BLaER1 treated with 17β-estradiol and CSF1 and Interleukin-3, amounts not matched to agents 10 nM and 100 nM (cell line): ENCODE measurements at regions not wholly inside any gene's neighbourhood (a gene's known extent, or its start where the extent isn't known, plus 50 kb on each side); places are given as distances from the start of the nearest gene placed in this dataset.

ENCODE experiments used
- H3K27ac ChIP-seq, 11 experiments: shearing (Covaris generic); formaldehyde crosslinking; 2 replicates each; pipeline ENCODE4 v1.8.1; 2022
- H3K27me3 ChIP-seq, 11 experiments: shearing (Covaris generic); formaldehyde crosslinking; 2 replicates each; pipeline ENCODE4 v1.8.1; 2022
- H3K36me3 ChIP-seq, 11 experiments: shearing (Covaris generic); formaldehyde crosslinking; 2 replicates each; pipeline ENCODE4 v1.8.1; 2022
- H3K4me1 ChIP-seq, 10 experiments: shearing (Covaris generic); formaldehyde crosslinking; 2 replicates each; pipeline ENCODE4 v1.8.1; 2022
- H3K4me2 ChIP-seq, 11 experiments: shearing (Covaris generic); formaldehyde crosslinking; 2 replicates each; pipeline ENCODE4 v1.8.1; 2022
- H3K4me3 ChIP-seq, 10 experiments: shearing (Covaris generic); formaldehyde crosslinking; 2 replicates each; pipeline ENCODE4 v1.8.1; 2022
- H3K9ac ChIP-seq, 11 experiments: shearing (Covaris generic); formaldehyde crosslinking; 2 replicates each; pipeline ENCODE4 v1.8.1; 2022
- H3K9me3 ChIP-seq, 11 experiments: shearing (Covaris generic); formaldehyde crosslinking; replicated peaks in 1 of 11; 2 replicates each; pipeline ENCODE4 v1.8.1; 2022
- H4K20me1 ChIP-seq, 11 experiments: shearing (Covaris generic); formaldehyde crosslinking; 2 replicates each; pipeline ENCODE4 v1.8.1; 2022
- Cebpa-rat ChIP-seq, 11 experiments: shearing (Covaris generic); IDR thresholded peaks; 2 replicates each; pipeline ENCODE4 v1.8.1; 2022

GRCh38 chr21:23045955-23046354 is 2047.7 kb downstream of the NCAM2 start:
- Histone ChIP-seq H4K20me1 (no peaks in the 10 kb centered on the region), H3K4me2 (no peak overlapping the region), H3K27me3 (no peaks in the 10 kb centered on the region), H3K36me3 (no peaks in the 10 kb centered on the region), H3K9me3 (peaks cover 0 to 8% (median 0%) of the 10 kb centered on the region in 11 experiments; a peak in 5 of 22 replicates), H3K4me1 (no peaks in the 10 kb centered on the region), H3K4me3 (no peak overlapping the region), H3K9ac (no peak overlapping the region), H3K27ac (no peak overlapping the region)
- no peak for TF ChIP-seq Cebpa-rat (IDR thresholded peaks at IDR 0.05)

- H4K20me1 ChIP-seq, result no peaks in the 10 kb centered on the region
- H3K27ac ChIP-seq, result no peak overlapping the region
- no peak overlapping the region for H3K9ac ChIP-seq
- H3K4me1 ChIP-seq, result no peaks in the 10 kb centered on the region
- no peak for TF ChIP-seq Cebpa-rat (IDR thresholded peaks at IDR 0.05)
- peaks cover 0 to 7% (median 3%) of the 10 kb centered on the region in 11 experiments; a peak in 11 of 22 replicates for H3K9me3 ChIP-seq
- H3K36me3 ChIP-seq, result no peaks in the 10 kb centered on the region
- H3K4me2 ChIP-seq, result no peak overlapping the region
- H3K27me3 ChIP-seq, result no peaks in the 10 kb centered on the region
- H3K4me3 ChIP-seq, result no peak overlapping the region
These were observed 2069.5 kb downstream of the NCAM2 start for GRCh38 chr21:23067672-23068071.

- no peaks in the 10 kb centered on the region for H3K27me3 ChIP-seq
- peaks cover 0 to 11% (median 0%) of the 10 kb centered on the region in 11 experiments; a peak in 1 of 22 replicates for H3K9me3 ChIP-seq
- no peak overlapping the region for H3K27ac ChIP-seq
- no peak for TF ChIP-seq Cebpa-rat (IDR thresholded peaks at IDR 0.05)
- H3K4me2 ChIP-seq, result no peak overlapping the region
- no peaks in the 10 kb centered on the region for H4K20me1 ChIP-seq
- H3K9ac ChIP-seq, result no peak overlapping the region
- H3K4me3 ChIP-seq, result no peak overlapping the region
- H3K4me1 ChIP-seq, result no peaks in the 10 kb centered on the region
- no peaks in the 10 kb centered on the region for H3K36me3 ChIP-seq
These were observed 2085.0 kb downstream of the NCAM2 start for GRCh38 chr21:23083242-23083641.

- Histone ChIP-seq H3K36me3 (no peaks in the 10 kb centered on the region), H3K4me2 (no peak overlapping the region), H3K4me1 (peaks cover 0 to 4% (median 0%) of the 10 kb centered on the region in 10 experiments; a peak in 1 of 20 replicates), H4K20me1 (no peaks in the 10 kb centered on the region), H3K27ac (no peak overlapping the region), H3K9me3 (peaks cover 0 to 32% (median 15%) of the 10 kb centered on the region in 11 experiments; a peak in 15 of 22 replicates), H3K27me3 (no peaks in the 10 kb centered on the region), H3K4me3 (no peak overlapping the region), H3K9ac (no peak overlapping the region)
- TF ChIP-seq Cebpa-rat (IDR thresholded peaks at IDR 0.05), result no peak
These were observed 2095.1 kb downstream of the NCAM2 start for GRCh38 chr21:23093259-23093658.

GRCh38 chr21:23099185-23099584 is 2101.0 kb downstream of the NCAM2 start:
- peaks cover 2 to 22% (median 9%) of the 10 kb centered on the region in 11 experiments; a peak in 16 of 22 replicates for H3K9me3 ChIP-seq
- no peak for TF ChIP-seq Cebpa-rat (IDR thresholded peaks at IDR 0.05)
- no peak overlapping the region for H3K4me3 ChIP-seq
- no peaks in the 10 kb centered on the region for H3K36me3 ChIP-seq
- no peak overlapping the region for H3K4me2 ChIP-seq
- no peak overlapping the region for H3K9ac ChIP-seq
- no peaks in the 10 kb centered on the region for H3K27me3 ChIP-seq
- no peak overlapping the region for H3K27ac ChIP-seq
- H3K4me1 ChIP-seq, result peaks cover 0 to 4% (median 0%) of the 10 kb centered on the region in 10 experiments; a peak in 1 of 20 replicates
- no peaks in the 10 kb centered on the region for H4K20me1 ChIP-seq

- Histone ChIP-seq H3K9me3 (peaks cover 3 to 22% (median 9%) of the 10 kb centered on the region in 11 experiments; a peak in 16 of 22 replicates), H3K9ac (no peak overlapping the region), H3K27me3 (no peaks in the 10 kb centered on the region), H4K20me1 (no peaks in the 10 kb centered on the region), H3K4me2 (no peak overlapping the region), H3K4me3 (no peak overlapping the region), H3K36me3 (no peaks in the 10 kb centered on the region), H3K27ac (no peak overlapping the region), H3K4me1 (peaks cover 0 to 4% (median 0%) of the 10 kb centered on the region in 10 experiments; a peak in 1 of 20 replicates)
- TF ChIP-seq Cebpa-rat (IDR thresholded peaks at IDR 0.05), result no peak
These were observed 2102.9 kb downstream of the NCAM2 start for GRCh38 chr21:23101111-23101510.

GRCh38 chr21:23108533-23108932 is 2110.3 kb downstream of the NCAM2 start:
- peaks cover 0 to 3% (median 0%) of the 10 kb centered on the region in 11 experiments; a peak in 2 of 22 replicates for H3K9me3 ChIP-seq
- no peak overlapping the region for H3K4me2 ChIP-seq
- TF ChIP-seq Cebpa-rat (IDR thresholded peaks at IDR 0.05), result no peak
- H3K4me1 ChIP-seq, result peaks cover 0 to 5% (median 0%) of the 10 kb centered on the region in 10 experiments; a peak in 2 of 20 replicates
- H3K27me3 ChIP-seq, result no peaks in the 10 kb centered on the region
- H3K27ac ChIP-seq, result no peak overlapping the region
- H3K4me3 ChIP-seq, result no peak overlapping the region
- H4K20me1 ChIP-seq, result no peaks in the 10 kb centered on the region
- no peaks in the 10 kb centered on the region for H3K36me3 ChIP-seq
- H3K9ac ChIP-seq, result no peak overlapping the region

- Histone ChIP-seq H3K27ac (no peak overlapping the region), H3K4me3 (no peak overlapping the region), H3K4me1 (peaks cover 0 to 5% (median 0%) of the 10 kb centered on the region in 10 experiments; a peak in 2 of 20 replicates), H3K36me3 (no peaks in the 10 kb centered on the region), H4K20me1 (no peaks in the 10 kb centered on the region), H3K9me3 (peaks cover 0 to 5% (median 4%) of the 10 kb centered on the region in 11 experiments; a peak in 7 of 22 replicates), H3K9ac (no peak overlapping the region), H3K27me3 (no peaks in the 10 kb centered on the region), H3K4me2 (no peak overlapping the region; a peak in 1 of 22 replicates)
- TF ChIP-seq Cebpa-rat (IDR thresholded peaks at IDR 0.05), result no peak
These were observed 2112.9 kb downstream of the NCAM2 start for GRCh38 chr21:23111070-23111600.

GRCh38 chr21:23119491-23119890 is 2121.3 kb downstream of the NCAM2 start:
- no peaks in the 10 kb centered on the region for H3K4me1 ChIP-seq

GRCh38 chr21:23127973-23128372 is 2129.8 kb downstream of the NCAM2 start:
- Histone ChIP-seq H3K4me1 (no peaks in the 10 kb centered on the region), H3K4me2 (no peak overlapping the region), H4K20me1 (no peaks in the 10 kb centered on the region), H3K9me3 (no peaks in the 10 kb centered on the region), H3K27me3 (no peaks in the 10 kb centered on the region), H3K9ac (no peak overlapping the region), H3K36me3 (no peaks in the 10 kb centered on the region), H3K4me3 (no peak overlapping the region), H3K27ac (no peak overlapping the region)
- no peak for TF ChIP-seq Cebpa-rat (IDR thresholded peaks at IDR 0.05)

More at GRCh38 chr21:23119491-23119890, 2121.3 kb downstream of the NCAM2 start:
- Histone ChIP-seq H3K9ac (no peak overlapping the region), H3K4me3 (no peak overlapping the region), H3K27me3 (no peaks in the 10 kb centered on the region), H3K36me3 (no peaks in the 10 kb centered on the region), H4K20me1 (no peaks in the 10 kb centered on the region), H3K27ac (no peak overlapping the region), H3K9me3 (peaks cover 0 to 7% (median 4%) of the 10 kb centered on the region in 11 experiments; a peak in 7 of 22 replicates), H3K4me2 (no peak overlapping the region)
- no peak for TF ChIP-seq Cebpa-rat (IDR thresholded peaks at IDR 0.05)
